Astrocyte (in vitro differentiated cells and primary cell): ENCODE measurements at regions not wholly inside any gene's neighbourhood (a gene's known extent, or its start where the extent isn't known, plus 50 kb on each side); places are given as distances from the start of the nearest gene placed in this dataset.

Source experiments
- DNase-seq: peaks from one replicate; pipeline ENCODE4 v3.0.0-alpha.2; 2010; ENCODE audit warnings: low read depth
- FAIRE-seq: peaks from 2 replicates; lab custom pipeline; 2011; peaks lifted over from hg19 to GRCh38; lab: Jason Lieb, UNC
- H2AFZ ChIP-seq: 2 replicates; pipeline ENCODE4 v1.6.0; 2012; ENCODE audit warnings: low read depth, low read length, inconsistent platforms
- H3K27ac ChIP-seq: 2 replicates; pipeline ENCODE4 v1.5.1; 2011; ENCODE audit warnings: low read depth, low read length, inconsistent platforms
- H3K27me3 ChIP-seq: 2 replicates; pipeline ENCODE4 v1.6.0; 2011; ENCODE audit warnings: low read length, inconsistent platforms; ENCODE audit not compliant: insufficient read depth
- H3K36me3 ChIP-seq: 2 replicates; pipeline ENCODE4 v1.5.1; 2011; ENCODE audit warnings: low read length, inconsistent platforms; ENCODE audit not compliant: insufficient read depth
- H3K4me1 ChIP-seq: 2 replicates; pipeline ENCODE4 v1.5.1; 2011; ENCODE audit warnings: low read length, inconsistent platforms; ENCODE audit not compliant: insufficient read depth
- H3K4me2 ChIP-seq: 2 replicates; pipeline ENCODE4 v1.6.0; 2012; ENCODE audit warnings: low read length, inconsistent platforms
- H3K4me3 ChIP-seq: 2 replicates; pipeline ENCODE4 v1.5.1; 2011; ENCODE audit warnings: low read depth, mild to moderate bottlenecking, low read length, inconsistent platforms; ENCODE audit not compliant: insufficient read depth
- H3K79me2 ChIP-seq: 2 replicates; pipeline ENCODE4 v1.6.0; 2012; ENCODE audit warnings: mild to moderate bottlenecking, low read length, inconsistent platforms; ENCODE audit not compliant: insufficient read depth
- H3K9ac ChIP-seq: 2 replicates; pipeline ENCODE4 v1.6.0; 2012; ENCODE audit warnings: mild to moderate bottlenecking, low read length, inconsistent platforms
- H3K9me3 ChIP-seq: 2 replicates; pipeline ENCODE4 v1.5.1; 2012; ENCODE audit warnings: low read depth, mild to moderate bottlenecking, low read length, inconsistent platforms; ENCODE audit not compliant: insufficient read depth
- H4K20me1 ChIP-seq: 2 replicates; pipeline ENCODE4 v1.6.0; 2012; ENCODE audit warnings: low read length, inconsistent platforms; ENCODE audit not compliant: insufficient read depth
- H3K27ac Mint-ChIP-seq: one replicate; pipeline ENCODE4 v1.8.0; 2021; ENCODE audit warnings: mild to moderate bottlenecking, mixed read lengths; ENCODE audit not compliant: unreplicated experiment
- H3K27me3 Mint-ChIP-seq: one replicate; pipeline ENCODE4 v1.8.0; 2021; ENCODE audit warnings: low read depth, mixed read lengths; ENCODE audit not compliant: unreplicated experiment
- H3K36me3 Mint-ChIP-seq: one replicate; pipeline ENCODE4 v1.8.0; 2021; ENCODE audit warnings: low read depth, mixed read lengths; ENCODE audit not compliant: unreplicated experiment
- H3K4me1 Mint-ChIP-seq: one replicate; pipeline ENCODE4 v1.8.0; 2021; ENCODE audit warnings: low read depth, mixed read lengths; ENCODE audit not compliant: unreplicated experiment
- H3K4me3 Mint-ChIP-seq: one replicate; pipeline ENCODE4 v1.8.0; 2021; ENCODE audit warnings: mild to moderate bottlenecking, moderate library complexity, mixed read lengths; ENCODE audit not compliant: unreplicated experiment
- H3K9me3 Mint-ChIP-seq: one replicate; pipeline ENCODE4 v1.8.0; 2021; ENCODE audit warnings: mild to moderate bottlenecking, mixed read lengths; ENCODE audit not compliant: unreplicated experiment
- EZH2 ChIP-seq: IDR thresholded peaks from 2 replicates; pipeline ENCODE4 v1.6.1; 2012; ENCODE audit warnings: mild to moderate bottlenecking, low read length, inconsistent platforms; ENCODE audit not compliant: insufficient read depth
- TF ChIP-seq, protein P1 (sequence below): IDR thresholded peaks from 2 replicates; pipeline ENCODE4 v1.5.1; 2011; ENCODE audit warnings: low read depth, mild to moderate bottlenecking, inconsistent platforms, low read length, moderate library complexity; ENCODE audit not compliant: insufficient read depth

DNA sequence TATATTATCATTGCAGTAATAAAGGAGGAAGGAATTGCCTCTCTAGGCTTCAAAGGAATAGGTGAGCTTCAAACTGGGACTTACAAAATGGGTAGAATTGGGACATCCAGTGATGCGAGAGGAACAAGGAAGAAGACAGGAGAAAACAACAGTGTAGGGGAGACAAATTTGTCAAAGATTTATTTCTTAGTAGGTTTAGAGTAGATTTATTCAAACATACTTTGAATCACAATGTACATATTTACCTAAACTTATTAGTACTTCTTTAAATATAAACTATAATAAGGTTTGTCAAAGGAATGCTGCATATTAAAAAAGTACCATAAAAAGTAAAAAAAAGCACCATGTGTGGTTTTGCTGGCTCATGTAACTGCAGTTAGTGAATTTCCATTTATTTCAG is 161.4 kb upstream of the CDH2 start:
- no peak for TF ChIP-seq EZH2
- TF ChIP-seq, protein P1, sequence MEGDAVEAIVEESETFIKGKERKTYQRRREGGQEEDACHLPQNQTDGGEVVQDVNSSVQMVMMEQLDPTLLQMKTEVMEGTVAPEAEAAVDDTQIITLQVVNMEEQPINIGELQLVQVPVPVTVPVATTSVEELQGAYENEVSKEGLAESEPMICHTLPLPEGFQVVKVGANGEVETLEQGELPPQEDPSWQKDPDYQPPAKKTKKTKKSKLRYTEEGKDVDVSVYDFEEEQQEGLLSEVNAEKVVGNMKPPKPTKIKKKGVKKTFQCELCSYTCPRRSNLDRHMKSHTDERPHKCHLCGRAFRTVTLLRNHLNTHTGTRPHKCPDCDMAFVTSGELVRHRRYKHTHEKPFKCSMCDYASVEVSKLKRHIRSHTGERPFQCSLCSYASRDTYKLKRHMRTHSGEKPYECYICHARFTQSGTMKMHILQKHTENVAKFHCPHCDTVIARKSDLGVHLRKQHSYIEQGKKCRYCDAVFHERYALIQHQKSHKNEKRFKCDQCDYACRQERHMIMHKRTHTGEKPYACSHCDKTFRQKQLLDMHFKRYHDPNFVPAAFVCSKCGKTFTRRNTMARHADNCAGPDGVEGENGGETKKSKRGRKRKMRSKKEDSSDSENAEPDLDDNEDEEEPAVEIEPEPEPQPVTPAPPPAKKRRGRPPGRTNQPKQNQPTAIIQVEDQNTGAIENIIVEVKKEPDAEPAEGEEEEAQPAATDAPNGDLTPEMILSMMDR = no peak

DNA sequence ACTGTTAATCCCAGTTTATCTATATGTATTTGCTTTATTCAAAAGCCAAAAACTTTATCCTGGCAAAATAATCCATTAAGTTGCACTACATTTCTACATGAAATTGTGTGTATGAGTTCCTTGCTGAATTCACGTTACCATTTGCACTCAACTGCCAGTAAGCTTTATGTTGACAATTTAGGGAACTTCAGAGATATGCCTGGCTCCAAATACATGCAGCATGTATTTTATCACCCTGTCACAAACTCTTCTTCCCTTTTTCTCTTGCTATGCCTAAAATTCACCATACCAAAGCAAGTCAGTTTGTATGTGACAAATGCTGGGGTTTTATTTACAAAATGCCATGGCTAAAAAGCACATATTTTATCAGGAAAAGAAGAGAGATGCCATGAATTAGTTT is 157.6 kb upstream of the CDH2 start:
- Histone ChIP-seq H3K79me2 (no peaks in the 10 kb centered on the region), H4K20me1 (no peaks in the 10 kb centered on the region), H2AFZ (no peak overlapping the region), H3K4me1 (no peaks in the 10 kb centered on the region), H3K27me3 (no peaks in the 10 kb centered on the region), H3K9me3 (no peaks in the 10 kb centered on the region), H3K4me2 (no peak overlapping the region), H3K36me3 (no peaks in the 10 kb centered on the region), H3K9ac (no peak overlapping the region), H3K27ac (no peak overlapping the region), H3K4me3 (no peak overlapping the region)
- no peak overlapping the region for H3K4me3 Mint-ChIP-seq
- no peak for TF ChIP-seq EZH2
- TF ChIP-seq, protein P1 = no peak
- H3K36me3 Mint-ChIP-seq = no peaks in the 10 kb centered on the region
- H3K4me1 Mint-ChIP-seq = no peaks in the 10 kb centered on the region
- H3K27me3 Mint-ChIP-seq = no peaks in the 10 kb centered on the region
- no peak overlapping the region for H3K27ac Mint-ChIP-seq
- H3K9me3 Mint-ChIP-seq = peaks cover 2% of the 10 kb centered on the region
- DNase-seq (no peak), FAIRE-seq (no peak)

More for the DNA sequence above, 161.4 kb upstream of the CDH2 start:
- Histone ChIP-seq H3K79me2 (no peaks in the 10 kb centered on the region), H2AFZ (no peak overlapping the region), H3K27me3 (no peaks in the 10 kb centered on the region), H3K9me3 (no peaks in the 10 kb centered on the region), H3K4me3 (no peak overlapping the region), H3K4me2 (no peak overlapping the region), H4K20me1 (no peaks in the 10 kb centered on the region), H3K4me1 (no peaks in the 10 kb centered on the region), H3K27ac (no peak overlapping the region), H3K36me3 (no peaks in the 10 kb centered on the region), H3K9ac (no peak overlapping the region)
- Mint-ChIP-seq H3K36me3 (no peaks in the 10 kb centered on the region), H3K9me3 (peaks cover 2% of the 10 kb centered on the region), H3K4me3 (no peak overlapping the region), H3K4me1 (no peaks in the 10 kb centered on the region), H3K27me3 (no peaks in the 10 kb centered on the region), H3K27ac (no peak overlapping the region)
- no peak for FAIRE-seq
- DNase-seq = no peak

- H3K9ac ChIP-seq = no peak overlapping the region
- DNase-seq = no peak
- Mint-ChIP-seq H3K36me3 (no peaks in the 10 kb centered on the region), H3K4me1 (no peaks in the 10 kb centered on the region), H3K4me3 (no peak overlapping the region), H3K27me3 (no peaks in the 10 kb centered on the region), H3K9me3 (peaks cover 2% of the 10 kb centered on the region), H3K27ac (no peak overlapping the region)
- TF ChIP-seq, protein P1 = no peak
- no peak for TF ChIP-seq EZH2
- no peak overlapping the region for H3K27ac ChIP-seq
- no peak for FAIRE-seq
- no peaks in the 10 kb centered on the region for H3K79me2 ChIP-seq
- H3K36me3 ChIP-seq = no peaks in the 10 kb centered on the region
- no peaks in the 10 kb centered on the region for H3K27me3 ChIP-seq
- no peaks in the 10 kb centered on the region for H3K4me1 ChIP-seq
- no peak overlapping the region for H2AFZ ChIP-seq
- no peaks in the 10 kb centered on the region for H4K20me1 ChIP-seq
- no peaks in the 10 kb centered on the region for H3K9me3 ChIP-seq
- H3K4me3 ChIP-seq = no peak overlapping the region
- H3K4me2 ChIP-seq = no peak overlapping the region
Measured at GRCh38 chr18:28332071-28332470, 155.1 kb upstream of the CDH2 start.
